ENCODE measurements at regions not wholly inside any gene's neighbourhood (a gene's known extent, or its start where the extent isn't known, plus 50 kb on each side); places are given as distances from the start of the nearest gene placed in this dataset.
"Not testable (repeated sequence)": the region's sequence is repeated elsewhere in the genome, so short reads cannot be mapped to it uniquely, and the experiment has no call there.

- DNase-seq (ENCODE audit: low spot score), result no peak
These were observed 258.6 kb upstream of the AGTR2 start for GRCh38 chrX:115911967-115912366.

- DNase-seq (ENCODE audit: low spot score), result no peak
These were observed 258.1 kb upstream of the AGTR2 start for GRCh38 chrX:115912372-115912897.

GRCh38 chrX:115913575-115913974 is 257.0 kb upstream of the AGTR2 start:
- no peak for DNase-seq (ENCODE audit: low spot score)

GRCh38 chrX:115915625-115916024 is 254.9 kb upstream of the AGTR2 start:
- DNase-seq (ENCODE audit: low spot score), result not testable (repeated sequence)

- no peak for DNase-seq (ENCODE audit: low spot score)
These were observed 241.1 kb upstream of the AGTR2 start for GRCh38 chrX:115929480-115929879.

GRCh38 chrX:115936008-115936407 is 234.5 kb upstream of the AGTR2 start:
- DNase-seq (ENCODE audit: low spot score), result no peak

GRCh38 chrX:115939070-115939469 is 231.5 kb upstream of the AGTR2 start:
- no peak for DNase-seq (ENCODE audit: low spot score)

GRCh38 chrX:115939636-115940160 is 230.8 kb upstream of the AGTR2 start:
- no peak for DNase-seq (ENCODE audit: low spot score)

GRCh38 chrX:115940348-115940747 is 230.2 kb upstream of the AGTR2 start:
- DNase-seq (ENCODE audit: low spot score), result no peak

- DNase-seq (ENCODE audit: low spot score), result peak; percentile 88
These were observed 229.6 kb upstream of the AGTR2 start for GRCh38 chrX:115940888-115941332.

GRCh38 chrX:115941388-115941787 is 229.2 kb upstream of the AGTR2 start:
- DNase-seq (ENCODE audit: low spot score), result no peak

GRCh38 chrX:115946059-115946458 is 224.5 kb upstream of the AGTR2 start:
- DNase-seq (ENCODE audit: low spot score), result no peak

GRCh38 chrX:115948018-115948923 is 222.3 kb upstream of the AGTR2 start:
- DNase-seq (ENCODE audit: low spot score), result no peak

GRCh38 chrX:115949900-115950822 is 220.4 kb upstream of the AGTR2 start:
- DNase-seq (ENCODE audit: low spot score), result peak; percentile 71

GRCh38 chrX:115952417-115953092 is 218.0 kb upstream of the AGTR2 start:
- peak; percentile 15 for DNase-seq (ENCODE audit: low spot score)

- DNase-seq (ENCODE audit: low spot score), result no peak
These were observed 212.6 kb upstream of the AGTR2 start for GRCh38 chrX:115957862-115958490.

- DNase-seq (ENCODE audit: low spot score), result peak; percentile 23
These were observed 211.7 kb upstream of the AGTR2 start for GRCh38 chrX:115958687-115959359.

GRCh38 chrX:115960440-115961084 is 210.0 kb upstream of the AGTR2 start:
- DNase-seq (ENCODE audit: low spot score), result no peak

- no peak for DNase-seq (ENCODE audit: low spot score)
These were observed 203.6 kb upstream of the AGTR2 start for GRCh38 chrX:115966920-115967319.
